ENCODE measurements at regions not wholly inside any gene's neighbourhood (a gene's known extent, or its start where the extent isn't known, plus 50 kb on each side); places are given as distances from the start of the nearest gene placed in this dataset.

DNA sequence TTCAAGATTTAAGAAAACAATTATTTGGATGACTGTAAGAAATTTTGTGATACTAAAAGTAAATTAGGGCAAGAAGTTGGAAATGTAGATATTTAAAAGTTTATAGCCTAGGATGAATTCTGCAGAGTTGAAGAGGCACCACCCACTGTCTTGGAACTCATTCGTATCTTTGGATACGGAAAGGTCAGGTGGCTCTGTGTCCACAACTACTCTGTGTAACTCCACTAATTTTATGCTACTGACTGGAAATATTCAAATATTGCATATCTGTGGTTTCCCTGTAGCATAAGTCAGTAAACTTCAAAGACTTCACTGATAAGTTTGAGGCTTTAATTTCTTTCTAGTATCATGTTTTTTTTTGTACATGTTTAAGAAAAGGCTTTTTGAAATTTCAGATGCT is 156.9 kb upstream of the RPRM start:
- no peaks in the 10 kb centered on the region for H3K4me1 ChIP-seq (ENCODE audit: insufficient read depth, low read length)
- Mint-ChIP-seq H3K27ac (no peak overlapping the region), H3K9me3 (peaks cover 4 to 5% of the 10 kb centered on the region in 2 experiments), H3K4me3 (no peak overlapping the region), H3K27me3 (ENCODE audit: low read depth) (peaks cover 1% of the 10 kb centered on the region; the same call in 1 of the 2 replicates), H3K36me3 (ENCODE audit: insufficient read depth in 1 of 3, low read depth in 3 of 3) (peaks cover 0 to 4% (median 2%) of the 10 kb centered on the region in 3 experiments; a peak in 3 of 7 replicates), H3K4me1 (no peaks in the 10 kb centered on the region)
- no peak overlapping the region for H4K91ac ChIP-seq (ENCODE audit: insufficient read length, low read depth, low read length)
- WGBS (ENCODE audit: extremely low coverage, insufficient read length, low lambda C conversion rate) = no CpG with 5 or more reads among the region's 2 CpGs
- H3K9me3 ChIP-seq (ENCODE audit: control insufficient read depth, low read depth, low read length) = no peaks in the 10 kb centered on the region
- no peak overlapping the region for H4K5ac ChIP-seq (ENCODE audit: insufficient read length, low read depth, low read length)
- no peak overlapping the region for H2BK12ac ChIP-seq (ENCODE audit: insufficient read length, low read depth, low read length)
- H3T11ph ChIP-seq (ENCODE audit: low read length) = no peak overlapping the region
- H2BK20ac ChIP-seq (ENCODE audit: low read depth, low read length, poor library complexity, severe bottlenecking) = no peak overlapping the region
- H2BK15ac ChIP-seq (ENCODE audit: low read depth, low read length) = no peak overlapping the region
- H3K27ac ChIP-seq (ENCODE audit: insufficient read length, low read depth, low read length) = no peak overlapping the region
- H2AK5ac ChIP-seq (ENCODE audit: insufficient read length, low read length) = no peak overlapping the region
- no peak overlapping the region for H3K56ac ChIP-seq (ENCODE audit: insufficient read length, low read depth, low read length)
- H3K9ac ChIP-seq (ENCODE audit: extremely low read depth, insufficient read length, low read length) = no peak overlapping the region
- no peak for DNase-seq
- no peak overlapping the region for H2BK5ac ChIP-seq (ENCODE audit: insufficient read length, low read length)
- H3K79me1 ChIP-seq (ENCODE audit: insufficient read depth, low read depth, low read length, poor library complexity, severe bottlenecking) = no peaks in the 10 kb centered on the region
- no peak for TF ChIP-seq CTCF (conservative IDR thresholded peaks at IDR 0.05)
- H3K23ac ChIP-seq (ENCODE audit: insufficient read length, low read depth, low read length) = no peak overlapping the region
- H3K79me2 ChIP-seq (ENCODE audit: insufficient read depth, low read length) = no peaks in the 10 kb centered on the region
- H3K18ac ChIP-seq (ENCODE audit: insufficient read length, low read depth, low read length) = no peak overlapping the region
- H3K23me2 ChIP-seq (ENCODE audit: insufficient read length, low read depth, low read length, poor library complexity, severe bottlenecking) = no peaks in the 10 kb centered on the region
- no peak overlapping the region for H2AFZ ChIP-seq (ENCODE audit: low read length)
- no peak overlapping the region for H3K4ac ChIP-seq (ENCODE audit: low read depth, low read length)
- no peaks in the 10 kb centered on the region for H4K20me1 ChIP-seq (ENCODE audit: control insufficient read depth, insufficient read depth, insufficient read length)
- no peaks in the 10 kb centered on the region for H3K27me3 ChIP-seq (ENCODE audit: insufficient read depth, low read length)
- H4K8ac ChIP-seq (replicated peaks; ENCODE audit: insufficient read length, low read depth, low read length) = no peak overlapping the region
- no peak overlapping the region for H2BK120ac ChIP-seq (ENCODE audit: low read depth, low read length, poor library complexity, severe bottlenecking)
- H3K14ac ChIP-seq (ENCODE audit: insufficient read depth, low read length) = no peak overlapping the region
- no peak overlapping the region for H3K4me2 ChIP-seq (ENCODE audit: insufficient read depth, insufficient read length, low read length)
